ENCODE measurements at regions not wholly inside any gene's neighbourhood (a gene's known extent, or its start where the extent isn't known, plus 50 kb on each side); places are given as distances from the start of the nearest gene placed in this dataset.
"Not testable (repeated sequence)": the region's sequence is repeated elsewhere in the genome, so short reads cannot be mapped to it uniquely, and the experiment has no call there.

DNA sequence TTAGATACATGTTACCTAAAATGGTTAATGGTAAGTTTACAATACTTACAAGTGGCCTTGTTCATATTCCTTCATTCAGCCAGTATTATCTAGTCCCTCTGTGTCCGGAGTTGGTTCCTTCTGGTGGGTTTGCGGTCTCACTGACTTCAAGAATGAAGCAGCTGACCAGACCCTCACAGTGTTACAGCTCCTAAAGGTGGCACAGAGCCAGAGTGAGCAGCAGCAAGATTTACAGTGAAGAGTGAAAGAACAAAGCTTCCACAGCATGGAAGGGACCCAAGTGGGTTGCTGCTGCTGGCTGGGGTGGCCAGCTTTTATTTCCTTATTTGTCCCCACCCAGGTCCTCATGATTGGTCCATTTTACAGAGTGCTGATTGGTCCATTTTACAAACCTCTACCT, 916.8 kb downstream of the MCTP2 start:
- no peaks in the 10 kb centered on the region for H4K20me1 ChIP-seq (ENCODE audit: insufficient read depth, low read depth, low read length)
- H3K79me2 ChIP-seq (ENCODE audit: low read length): no peaks in the 10 kb centered on the region
- no peaks in the 10 kb centered on the region for H3K4me1 ChIP-seq (ENCODE audit: low read length)

DNA sequence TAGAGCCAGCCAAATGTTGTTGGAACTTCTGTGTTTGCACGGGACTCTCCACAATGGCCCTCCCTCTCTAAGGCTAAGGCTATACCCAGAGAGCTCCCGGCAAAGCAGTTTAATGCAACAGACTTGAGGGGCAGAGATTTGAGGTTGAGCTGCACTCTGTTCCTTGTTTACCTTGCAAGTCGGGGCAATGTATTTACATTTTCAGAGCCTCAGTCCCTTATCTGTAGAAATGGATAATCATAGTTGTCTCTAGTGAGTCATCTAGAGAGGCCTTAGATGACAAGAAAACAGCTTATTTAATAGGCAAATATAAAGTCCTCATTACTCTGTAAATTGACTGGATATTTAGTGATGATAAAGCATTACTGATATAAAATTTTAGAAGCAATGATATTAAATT, 917.7 kb downstream of the MCTP2 start:
- Histone ChIP-seq H3K9me3 (ENCODE audit: low read length) (peaks cover 35% of the 10 kb centered on the region), H3K36me3 (ENCODE audit: insufficient read depth, low read length) (no peaks in the 10 kb centered on the region), H3K4me3 (ENCODE audit: low read length) (no peak overlapping the region), H3K27me3 (ENCODE audit: low read length) (no peaks in the 10 kb centered on the region), H3K4me2 (ENCODE audit: low read depth, low read length, poor library complexity, severe bottlenecking) (no peak overlapping the region), H4K20me1 (ENCODE audit: insufficient read depth, low read depth, low read length) (no peaks in the 10 kb centered on the region), H3K4me1 (ENCODE audit: low read length) (no peaks in the 10 kb centered on the region), H3K9ac (ENCODE audit: low read length) (no peak overlapping the region), H3K9me2 (replicated peaks; ENCODE audit: insufficient read depth, low read length) (no peaks in the 10 kb centered on the region), H2AFZ (ENCODE audit: low read length) (no peak overlapping the region), H3K79me2 (ENCODE audit: low read length) (no peaks in the 10 kb centered on the region), H3K27ac (ENCODE audit: low read length) (no peak overlapping the region)
- no peak for DNase-seq

More for the DNA sequence above, 916.8 kb downstream of the MCTP2 start:
- Histone ChIP-seq H2AFZ (ENCODE audit: low read length) (no peak overlapping the region), H3K9me2 (replicated peaks; ENCODE audit: insufficient read depth, low read length) (no peaks in the 10 kb centered on the region), H3K4me3 (ENCODE audit: low read length) (no peak overlapping the region), H3K9ac (ENCODE audit: low read length) (no peak overlapping the region), H3K4me2 (ENCODE audit: low read depth, low read length, poor library complexity, severe bottlenecking) (no peak overlapping the region), H3K36me3 (ENCODE audit: insufficient read depth, low read length) (no peaks in the 10 kb centered on the region), H3K27me3 (ENCODE audit: low read length) (no peaks in the 10 kb centered on the region), H3K27ac (ENCODE audit: low read length) (no peak overlapping the region), H3K9me3 (ENCODE audit: low read length) (peaks cover 30% of the 10 kb centered on the region)
- DNase-seq: no peak

DNA sequence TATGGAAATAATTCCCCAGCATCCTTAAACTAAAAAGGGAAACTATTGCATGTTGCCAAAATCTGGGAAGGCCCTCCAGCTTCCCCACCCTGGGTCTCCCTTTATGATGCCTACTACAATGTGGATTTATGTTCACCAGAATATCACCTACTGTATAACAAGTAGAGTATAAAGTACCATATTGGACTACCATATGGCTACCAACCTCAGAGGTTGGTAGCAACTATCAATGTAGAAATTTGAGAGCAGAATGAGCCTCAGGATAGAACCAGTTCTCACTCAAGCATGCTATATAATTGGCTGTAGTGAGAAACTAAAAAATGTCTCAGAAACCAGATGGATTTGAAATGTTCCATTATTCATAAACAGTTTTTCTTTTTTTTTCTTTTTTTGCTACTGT, 918.4 kb downstream of the MCTP2 start:
- Histone ChIP-seq H2AFZ (ENCODE audit: low read length) (no peak overlapping the region), H3K9me3 (ENCODE audit: low read length) (peaks cover 35% of the 10 kb centered on the region), H3K9me2 (replicated peaks; ENCODE audit: insufficient read depth, low read length) (no peaks in the 10 kb centered on the region), H3K4me2 (ENCODE audit: low read depth, low read length, poor library complexity, severe bottlenecking) (no peak overlapping the region), H3K4me1 (ENCODE audit: low read length) (no peaks in the 10 kb centered on the region), H3K27ac (ENCODE audit: low read length) (no peak overlapping the region), H3K9ac (ENCODE audit: low read length) (no peak overlapping the region), H3K79me2 (ENCODE audit: low read length) (no peaks in the 10 kb centered on the region), H3K4me3 (ENCODE audit: low read length) (no peak overlapping the region), H4K20me1 (ENCODE audit: insufficient read depth, low read depth, low read length) (no peaks in the 10 kb centered on the region), H3K36me3 (ENCODE audit: insufficient read depth, low read length) (no peaks in the 10 kb centered on the region), H3K27me3 (ENCODE audit: low read length) (no peaks in the 10 kb centered on the region)
- DNase-seq: no peak

DNA sequence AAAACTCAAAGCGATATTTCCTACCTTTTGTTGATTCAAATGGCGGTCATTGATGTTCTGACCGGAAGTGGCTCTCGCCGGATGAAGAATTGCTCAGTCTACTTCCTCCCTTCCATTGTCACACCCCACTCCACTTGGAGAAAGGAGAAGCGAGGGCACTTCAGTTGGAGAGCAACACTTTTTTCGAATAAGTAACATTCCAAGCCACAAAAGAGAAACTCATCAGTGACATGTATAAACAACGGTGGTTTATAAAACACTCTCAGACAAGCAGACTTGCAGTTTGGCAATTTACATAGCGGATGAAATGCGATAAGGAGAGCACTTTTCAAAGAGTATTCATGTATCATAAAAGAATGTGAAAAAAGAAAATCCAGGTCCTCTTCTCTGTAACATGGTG, 919.1 kb downstream of the MCTP2 start:
- DNase-seq: no peak
- no peaks in the 10 kb centered on the region for H3K27me3 ChIP-seq (ENCODE audit: low read length)
- no peaks in the 10 kb centered on the region for H3K36me3 ChIP-seq (ENCODE audit: insufficient read depth, low read length)
- H3K4me2 ChIP-seq (ENCODE audit: low read depth, low read length, poor library complexity, severe bottlenecking): no peak overlapping the region
- H3K79me2 ChIP-seq (ENCODE audit: low read length): no peaks in the 10 kb centered on the region
- H3K9me3 ChIP-seq (ENCODE audit: low read length): peaks cover 35% of the 10 kb centered on the region
- no peaks in the 10 kb centered on the region for H4K20me1 ChIP-seq (ENCODE audit: insufficient read depth, low read depth, low read length)
- H3K9me2 ChIP-seq (replicated peaks; ENCODE audit: insufficient read depth, low read length): no peaks in the 10 kb centered on the region
- H2AFZ ChIP-seq (ENCODE audit: low read length): no peak overlapping the region
- H3K4me3 ChIP-seq (ENCODE audit: low read length): no peak overlapping the region
- H3K9ac ChIP-seq (ENCODE audit: low read length): no peak overlapping the region
- no peak overlapping the region for H3K27ac ChIP-seq (ENCODE audit: low read length)
- no peaks in the 10 kb centered on the region for H3K4me1 ChIP-seq (ENCODE audit: low read length)

DNA sequence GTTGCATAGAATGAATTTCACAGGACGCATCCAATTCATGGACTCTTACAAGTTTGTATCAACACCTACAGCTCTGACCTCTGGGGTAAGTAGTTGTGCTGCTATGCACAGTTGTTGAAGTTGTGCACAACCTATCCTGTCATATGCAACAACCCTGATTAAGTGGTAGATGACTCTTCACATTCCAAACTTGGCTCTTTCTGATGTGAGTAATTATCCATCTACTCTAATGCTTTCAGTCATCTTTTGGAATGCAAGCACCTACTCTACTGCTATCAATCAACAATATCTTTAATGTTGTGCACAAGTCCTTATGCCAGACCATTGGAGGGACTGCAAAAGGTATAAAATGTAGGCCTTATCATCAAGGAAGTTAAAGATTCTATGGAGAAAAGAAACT, 921.4 kb downstream of the MCTP2 start:
- no peak overlapping the region for H3K4me2 ChIP-seq (ENCODE audit: low read depth, low read length, poor library complexity, severe bottlenecking)
- no peaks in the 10 kb centered on the region for H3K9me2 ChIP-seq (replicated peaks; ENCODE audit: insufficient read depth, low read length)
- no peaks in the 10 kb centered on the region for H3K79me2 ChIP-seq (ENCODE audit: low read length)
- no peaks in the 10 kb centered on the region for H3K36me3 ChIP-seq (ENCODE audit: insufficient read depth, low read length)
- H3K9ac ChIP-seq (ENCODE audit: low read length): no peak overlapping the region
- no peak overlapping the region for H2AFZ ChIP-seq (ENCODE audit: low read length)
- DNase-seq: no peak
- no peak overlapping the region for H3K4me3 ChIP-seq (ENCODE audit: low read length)
- no peaks in the 10 kb centered on the region for H3K4me1 ChIP-seq (ENCODE audit: low read length)
- peaks cover 36% of the 10 kb centered on the region for H3K9me3 ChIP-seq (ENCODE audit: low read length)
- H4K20me1 ChIP-seq (ENCODE audit: insufficient read depth, low read depth, low read length): no peaks in the 10 kb centered on the region
- H3K27me3 ChIP-seq (ENCODE audit: low read length): no peaks in the 10 kb centered on the region
- no peak overlapping the region for H3K27ac ChIP-seq (ENCODE audit: low read length)

DNA sequence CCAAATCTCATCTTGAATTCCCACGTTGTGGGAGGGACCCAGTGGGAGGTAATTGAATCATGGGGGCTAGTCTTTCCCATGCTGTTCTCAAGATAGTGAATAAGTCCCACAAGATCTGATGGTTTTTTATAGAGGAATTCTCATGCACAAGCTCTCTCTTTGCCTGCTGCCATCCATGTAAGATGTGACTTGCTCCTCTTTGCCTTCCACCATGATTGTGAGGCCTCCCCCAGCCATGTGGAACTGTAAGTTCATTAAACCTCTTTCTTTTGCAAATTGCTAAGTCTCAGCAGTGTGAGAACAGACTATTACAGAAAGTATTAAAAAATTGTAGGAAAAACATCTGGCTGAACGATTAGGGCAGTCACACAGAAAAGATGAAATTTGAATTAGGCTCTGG, 921.8 kb downstream of the MCTP2 start:
- H3K9ac ChIP-seq (ENCODE audit: low read length); H3K79me2 ChIP-seq (ENCODE audit: low read length); H3K4me2 ChIP-seq (ENCODE audit: low read depth, low read length, poor library complexity, severe bottlenecking); H3K36me3 ChIP-seq (ENCODE audit: insufficient read depth, low read length); H3K27me3 ChIP-seq (ENCODE audit: low read length); H3K4me3 ChIP-seq (ENCODE audit: low read length); H2AFZ ChIP-seq (ENCODE audit: low read length); H3K27ac ChIP-seq (ENCODE audit: low read length); DNase-seq; H3K4me1 ChIP-seq (ENCODE audit: low read length); H4K20me1 ChIP-seq (ENCODE audit: insufficient read depth, low read depth, low read length); H3K9me2 ChIP-seq (replicated peaks; ENCODE audit: insufficient read depth, low read length): not testable (repeated sequence)
- H3K9me3 ChIP-seq (ENCODE audit: low read length): peaks cover 34% of the 10 kb centered on the region

DNA sequence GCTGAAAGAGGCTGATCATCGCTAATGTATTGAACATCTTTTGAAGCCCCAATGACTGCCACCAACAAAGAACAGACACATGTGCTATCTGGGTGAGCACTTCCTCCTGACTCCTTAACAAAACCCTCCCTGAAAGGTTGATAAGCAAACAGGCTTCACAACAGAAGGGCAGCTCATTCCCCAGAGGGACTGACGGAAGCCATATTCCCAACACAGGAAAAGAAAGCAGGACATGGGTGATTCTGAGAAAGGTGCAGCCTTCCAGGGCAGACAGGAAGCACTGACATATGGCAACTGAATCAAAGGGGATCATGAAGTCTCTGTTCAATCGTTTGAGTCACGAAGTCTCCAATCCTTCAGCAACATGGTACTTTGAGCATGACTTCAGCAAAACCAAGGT, 929.0 kb downstream of the MCTP2 start:
- no peak overlapping the region for H2AFZ ChIP-seq (ENCODE audit: low read length)
- peaks cover 15% of the 10 kb centered on the region for H3K9me3 ChIP-seq (ENCODE audit: low read length)
- H3K27ac ChIP-seq (ENCODE audit: low read length): no peak overlapping the region
- no peaks in the 10 kb centered on the region for H4K20me1 ChIP-seq (ENCODE audit: insufficient read depth, low read depth, low read length)
- H3K4me2 ChIP-seq (ENCODE audit: low read depth, low read length, poor library complexity, severe bottlenecking): no peak overlapping the region
- no peaks in the 10 kb centered on the region for H3K36me3 ChIP-seq (ENCODE audit: insufficient read depth, low read length)
- no peak for DNase-seq
- no peaks in the 10 kb centered on the region for H3K4me1 ChIP-seq (ENCODE audit: low read length)
- no peak overlapping the region for H3K4me3 ChIP-seq (ENCODE audit: low read length)
- no peaks in the 10 kb centered on the region for H3K79me2 ChIP-seq (ENCODE audit: low read length)
- no peaks in the 10 kb centered on the region for H3K9me2 ChIP-seq (replicated peaks; ENCODE audit: insufficient read depth, low read length)
- H3K27me3 ChIP-seq (ENCODE audit: low read length): no peaks in the 10 kb centered on the region
- H3K9ac ChIP-seq (ENCODE audit: low read length): no peak overlapping the region

DNA sequence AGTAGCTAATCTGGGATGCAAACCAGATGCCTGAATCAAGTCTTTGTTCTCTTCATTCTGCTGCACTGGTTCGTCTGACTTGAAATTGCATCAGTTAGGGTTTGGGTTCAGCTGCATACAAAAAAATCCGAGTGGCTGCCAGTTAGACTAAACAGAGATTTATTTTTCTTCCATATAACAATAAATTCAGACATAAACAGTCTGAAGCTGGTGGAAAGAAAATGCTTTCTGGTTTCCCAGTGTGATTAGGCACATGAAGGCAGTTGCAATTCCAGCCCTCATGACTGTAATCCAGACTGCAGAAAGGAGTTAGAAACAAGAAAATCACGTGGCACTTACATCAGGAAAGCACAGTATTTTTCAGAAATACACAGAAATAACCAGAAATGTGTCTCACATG, 930.7 kb downstream of the MCTP2 start:
- Histone ChIP-seq H3K4me3 (ENCODE audit: low read length) (no peak overlapping the region), H3K9ac (ENCODE audit: low read length) (no peak overlapping the region), H3K27ac (ENCODE audit: low read length) (no peak overlapping the region), H3K4me1 (ENCODE audit: low read length) (no peaks in the 10 kb centered on the region), H3K9me3 (ENCODE audit: low read length) (peaks cover 19% of the 10 kb centered on the region), H3K27me3 (ENCODE audit: low read length) (no peaks in the 10 kb centered on the region), H3K36me3 (ENCODE audit: insufficient read depth, low read length) (no peaks in the 10 kb centered on the region), H3K4me2 (ENCODE audit: low read depth, low read length, poor library complexity, severe bottlenecking) (no peak overlapping the region), H3K9me2 (replicated peaks; ENCODE audit: insufficient read depth, low read length) (no peaks in the 10 kb centered on the region), H2AFZ (ENCODE audit: low read length) (no peak overlapping the region), H4K20me1 (ENCODE audit: insufficient read depth, low read depth, low read length) (no peaks in the 10 kb centered on the region), H3K79me2 (ENCODE audit: low read length) (no peaks in the 10 kb centered on the region)
- DNase-seq: no peak

DNA sequence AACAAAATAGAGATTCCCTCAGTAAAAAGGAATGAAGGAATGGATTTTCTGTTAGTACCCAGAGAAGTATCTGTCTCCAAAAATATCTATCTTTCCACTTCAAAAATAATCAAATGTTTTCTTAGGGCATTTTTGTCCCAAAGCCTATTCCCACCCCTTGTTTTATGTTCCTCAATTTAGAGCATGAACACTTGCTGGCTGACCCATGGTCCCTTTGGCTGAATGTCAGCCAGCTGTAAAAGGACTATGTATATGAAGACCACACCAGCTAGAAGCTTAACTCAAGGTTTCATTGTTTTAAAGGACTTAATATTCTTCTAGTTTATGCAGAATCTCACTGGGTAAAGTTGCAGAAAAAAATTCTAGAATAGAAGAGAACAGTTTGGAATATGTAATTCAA, 931.2 kb downstream of the MCTP2 start:
- no peak for DNase-seq
- Histone ChIP-seq H2AFZ (ENCODE audit: low read length) (no peak overlapping the region), H3K9me2 (replicated peaks; ENCODE audit: insufficient read depth, low read length) (no peaks in the 10 kb centered on the region), H3K36me3 (ENCODE audit: insufficient read depth, low read length) (no peaks in the 10 kb centered on the region), H3K9ac (ENCODE audit: low read length) (no peak overlapping the region), H3K27me3 (ENCODE audit: low read length) (no peaks in the 10 kb centered on the region), H3K27ac (ENCODE audit: low read length) (no peak overlapping the region), H4K20me1 (ENCODE audit: insufficient read depth, low read depth, low read length) (no peaks in the 10 kb centered on the region), H3K4me1 (ENCODE audit: low read length) (no peaks in the 10 kb centered on the region), H3K4me3 (ENCODE audit: low read length) (no peak overlapping the region), H3K79me2 (ENCODE audit: low read length) (no peaks in the 10 kb centered on the region), H3K4me2 (ENCODE audit: low read depth, low read length, poor library complexity, severe bottlenecking) (no peak overlapping the region), H3K9me3 (ENCODE audit: low read length) (peaks cover 24% of the 10 kb centered on the region)

Data from Karpas-422 (cell line).